Muscle layer of duodenum (tissue), 2 donors: ENCODE measurements at regions not wholly inside any gene's neighbourhood (a gene's known extent, or its start where the extent isn't known, plus 50 kb on each side); places are given as distances from the start of the nearest gene placed in this dataset.
"Not testable (repeated sequence)": the region's sequence is repeated elsewhere in the genome, so short reads cannot be mapped to it uniquely, and the experiment has no call there.

Experiments
- H3K27ac ChIP-seq: one replicate; pipeline ENCODE4 v1.7.0; 2013; ENCODE audit warnings: mild to moderate bottlenecking, low read length
- H3K27me3 ChIP-seq: one replicate; pipeline ENCODE4 v1.7.0; 2013; ENCODE audit warnings: low read depth, mild to moderate bottlenecking, control low read depth, low read length
- H3K36me3 ChIP-seq, 2 donors: one replicate each; pipeline ENCODE4 v1.7.0; 2013; ENCODE audit warnings: low read length in 2 of 2, control low read depth in 1 of 2, mild to moderate bottlenecking in 1 of 2; ENCODE audit not compliant: insufficient read depth in 2 of 2, control insufficient read depth in 1 of 2
- H3K4me1 ChIP-seq, 2 donors: one replicate each; pipeline ENCODE4 v1.7.0; 2013; ENCODE audit warnings: low read length in 2 of 2, mild to moderate bottlenecking in 2 of 2, control low read depth in 1 of 2, moderate library complexity in 1 of 2; ENCODE audit not compliant: insufficient read depth in 2 of 2, control insufficient read depth in 1 of 2
- H3K4me3 ChIP-seq, 2 donors: one replicate each; pipeline ENCODE4 v1.7.0; 2013; ENCODE audit warnings: low read length in 2 of 2, low read depth in 1 of 2, mild to moderate bottlenecking in 1 of 2
- H3K9me3 ChIP-seq, 2 donors: one replicate each; pipeline ENCODE4 v1.7.0; 2013; ENCODE audit warnings: low read length in 2 of 2, control low read depth in 1 of 2, mild to moderate bottlenecking in 1 of 2; ENCODE audit not compliant: control insufficient read depth in 1 of 2
- donor health status: healthy.

DNA sequence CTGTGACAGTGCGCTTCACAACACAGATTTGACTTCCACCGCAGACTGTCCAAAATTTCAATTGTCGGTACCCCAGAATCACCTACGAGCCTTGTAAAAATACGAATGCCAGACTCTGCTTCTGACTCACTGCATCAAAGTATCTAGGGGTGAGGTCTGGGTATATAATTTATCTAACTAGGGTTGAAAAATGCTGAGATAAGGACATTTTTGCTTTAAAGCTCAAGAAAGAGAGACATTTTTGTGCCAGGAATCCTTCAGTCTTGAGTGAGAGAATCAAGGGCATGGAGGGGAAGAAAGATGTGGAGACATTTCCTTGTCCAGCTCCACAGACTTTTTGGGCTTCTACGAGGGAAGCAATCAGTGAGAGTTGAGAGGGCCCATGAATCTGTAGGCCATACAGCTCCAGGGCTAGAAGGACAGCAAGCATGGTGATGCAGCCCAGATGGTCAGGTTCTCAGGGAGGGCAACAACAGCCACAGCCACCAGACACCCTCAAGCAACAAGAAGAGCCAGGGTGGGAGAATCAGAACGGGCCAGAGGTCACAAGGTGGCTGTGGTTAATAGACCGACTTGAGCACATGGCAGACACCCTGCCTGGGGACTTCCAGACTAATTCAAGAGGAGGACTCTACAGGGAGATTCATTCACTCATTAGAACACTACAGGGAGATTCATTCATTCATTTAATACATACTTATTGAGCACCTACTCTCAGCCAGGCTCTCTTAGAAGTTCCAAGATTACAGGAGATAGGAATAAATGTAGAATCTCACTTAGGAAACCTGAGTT, 211.1 kb upstream of the PRDM1 start:
- Histone ChIP-seq H3K27me3 (no peaks in the 10 kb centered on the region), H3K27ac (no peak overlapping the region), H3K9me3 (no peaks in the 10 kb centered on the region), H3K4me1 (no peaks in the 10 kb centered on the region), H3K36me3 (no peaks in the 10 kb centered on the region), H3K4me3 (no peak overlapping the region)

- Histone ChIP-seq H3K4me1 (peaks cover 0 to 4% of the 10 kb centered on the region in 2 donors), H3K27ac (no peak overlapping the region), H3K27me3 (no peaks in the 10 kb centered on the region), H3K9me3 (no peaks in the 10 kb centered on the region), H3K4me3 (no peak overlapping the region), H3K36me3 (no peaks in the 10 kb centered on the region)
Measured at GRCh38 chr6:105873799-105874198, 212.3 kb upstream of the PRDM1 start.

GRCh38 chr6:105873211-105873704, 212.9 kb upstream of the PRDM1 start:
- Histone ChIP-seq H3K27me3 (no peaks in the 10 kb centered on the region), H3K4me1 (peaks cover 0 to 4% of the 10 kb centered on the region in 2 donors), H3K36me3 (no peaks in the 10 kb centered on the region), H3K27ac (no peak overlapping the region), H3K4me3 (no peak overlapping the region), H3K9me3 (no peaks in the 10 kb centered on the region)

DNA sequence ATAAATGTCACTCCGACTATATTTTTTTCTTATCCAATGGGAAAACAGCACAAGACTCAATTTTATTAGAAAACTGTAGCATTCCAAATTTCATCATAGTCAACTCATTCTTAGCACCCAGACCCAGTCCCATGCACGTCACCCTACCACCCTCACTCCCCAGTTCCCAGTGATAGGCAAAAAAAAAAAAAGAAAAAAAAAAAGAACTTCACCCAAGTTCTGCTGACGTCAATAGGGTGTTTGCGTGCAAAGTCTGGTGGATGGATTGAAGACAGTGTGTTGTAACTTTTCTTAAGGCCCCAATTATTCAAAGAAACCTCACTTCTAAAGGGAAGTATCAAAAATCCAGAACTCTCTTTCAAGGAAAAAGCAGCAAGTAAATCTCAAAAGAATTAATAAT, 213.9 kb upstream of the PRDM1 start:
- Histone ChIP-seq H3K27me3 (no peaks in the 10 kb centered on the region), H3K4me1 (peaks cover 0 to 4% of the 10 kb centered on the region in 2 donors), H3K9me3 (no peaks in the 10 kb centered on the region), H3K4me3 (no peak overlapping the region), H3K36me3 (no peaks in the 10 kb centered on the region), H3K27ac (no peak overlapping the region)

DNA sequence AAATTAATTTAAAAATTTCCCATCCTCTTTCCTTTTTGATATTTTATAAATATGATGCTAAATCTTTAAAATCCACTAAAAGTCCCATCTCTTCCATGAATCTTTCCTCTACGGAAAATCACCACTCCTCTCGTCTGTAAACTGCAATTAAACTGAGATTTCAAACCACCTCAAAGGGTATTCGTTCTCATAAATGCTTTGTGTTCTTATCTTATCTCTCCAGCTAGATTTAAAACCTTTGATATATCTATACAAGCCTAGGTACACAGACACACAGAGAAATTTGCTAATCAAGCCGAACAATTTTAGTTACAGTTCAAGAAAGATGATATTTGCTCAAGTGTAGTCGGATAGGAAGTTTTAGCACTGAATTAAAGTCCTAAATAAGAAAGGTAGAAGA, 214.6 kb upstream of the PRDM1 start:
- no peaks in the 10 kb centered on the region for H3K36me3 ChIP-seq
- no peaks in the 10 kb centered on the region for H3K27me3 ChIP-seq
- H3K4me1 ChIP-seq: peaks cover 0 to 4% of the 10 kb centered on the region in 2 donors
- no peaks in the 10 kb centered on the region for H3K9me3 ChIP-seq
- no peak overlapping the region for H3K27ac ChIP-seq
- H3K4me3 ChIP-seq: no peak overlapping the region

DNA sequence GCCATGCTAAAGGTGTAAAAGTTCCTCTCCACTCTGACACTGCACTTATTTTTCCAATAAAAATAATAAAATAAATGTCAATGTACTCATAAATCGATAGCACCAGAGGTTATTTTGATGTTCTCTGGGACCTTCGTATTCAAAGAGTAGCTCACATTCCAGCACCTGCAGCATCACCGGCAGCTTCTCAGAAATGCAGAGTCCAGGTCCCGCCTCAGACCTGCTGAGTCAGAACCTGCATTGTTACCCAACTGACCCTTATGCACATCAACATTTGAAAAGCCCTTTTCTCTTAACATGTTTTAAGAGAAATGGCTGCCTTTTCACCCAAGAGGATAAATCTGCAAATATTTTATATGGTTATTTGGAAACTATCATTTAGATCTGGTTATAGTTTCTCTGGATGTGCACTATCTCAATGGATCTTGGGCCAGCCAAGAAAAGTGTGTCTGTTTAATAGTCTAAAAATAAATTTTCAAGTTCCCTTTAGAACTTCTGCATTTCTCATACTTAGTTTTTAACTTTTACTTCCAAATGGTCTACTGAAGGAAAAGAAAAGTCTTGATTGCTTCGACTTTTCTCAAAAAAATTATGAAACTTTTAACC, 216.2 kb upstream of the PRDM1 start:
- H3K4me1 ChIP-seq: peaks cover 0 to 4% of the 10 kb centered on the region in 2 donors
- H3K36me3 ChIP-seq: no peaks in the 10 kb centered on the region
- H3K9me3 ChIP-seq: no peaks in the 10 kb centered on the region
- no peak overlapping the region for H3K27ac ChIP-seq
- H3K4me3 ChIP-seq: no peak overlapping the region
- H3K27me3 ChIP-seq: no peaks in the 10 kb centered on the region

DNA sequence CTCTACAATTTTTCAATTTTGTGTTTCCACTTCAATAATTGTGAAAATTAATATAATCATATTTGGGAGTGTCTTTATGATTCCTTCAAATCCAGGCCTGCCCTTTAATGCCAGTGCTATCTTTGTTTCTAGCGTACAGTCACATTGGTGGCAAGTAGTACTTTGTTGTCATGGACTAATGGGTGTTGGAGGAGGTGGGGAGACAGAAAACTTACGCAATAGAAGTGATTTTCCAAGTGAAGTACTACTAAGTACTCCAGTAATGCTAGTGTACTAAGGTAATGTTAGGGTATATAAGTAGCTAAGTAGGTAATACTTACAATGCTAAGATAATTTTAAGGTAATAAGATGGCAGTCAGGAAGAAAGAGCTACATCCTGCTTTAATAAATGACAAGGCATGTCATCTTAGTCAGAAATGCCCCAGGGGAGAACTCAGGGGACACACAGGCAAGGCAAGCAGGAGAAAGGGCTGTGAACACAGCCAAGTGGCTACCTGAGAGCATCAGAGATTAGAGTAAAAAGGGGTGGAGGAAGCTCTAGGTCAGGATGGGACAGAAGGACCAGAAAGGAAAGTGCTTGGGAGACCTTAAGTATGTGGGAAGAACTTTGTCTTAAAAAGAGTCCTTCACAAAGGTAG, 217.2 kb upstream of the PRDM1 start:
- no peaks in the 10 kb centered on the region for H3K36me3 ChIP-seq
- no peak overlapping the region for H3K4me3 ChIP-seq
- no peak overlapping the region for H3K27ac ChIP-seq
- peaks cover 0 to 4% of the 10 kb centered on the region in 2 donors for H3K4me1 ChIP-seq
- H3K27me3 ChIP-seq: no peaks in the 10 kb centered on the region
- no peaks in the 10 kb centered on the region for H3K9me3 ChIP-seq

DNA sequence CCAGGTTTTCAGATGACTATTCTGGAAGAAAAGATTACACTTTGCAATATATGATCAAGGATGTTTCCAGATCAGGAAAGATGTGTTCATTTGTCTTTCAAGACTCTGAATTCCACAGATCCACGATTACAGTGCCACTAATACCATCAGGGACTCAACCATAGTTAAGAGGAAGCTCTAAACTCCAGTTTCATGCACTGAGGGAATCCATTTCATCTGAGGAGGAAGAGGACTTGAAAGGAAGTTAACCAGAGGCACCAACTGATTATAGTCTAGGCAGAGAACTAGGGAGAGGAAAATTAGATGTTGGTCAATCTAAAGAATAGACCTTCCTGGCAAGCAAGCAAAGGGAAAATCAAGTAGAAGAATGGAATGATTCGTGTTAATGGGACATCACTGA, 218.3 kb upstream of the PRDM1 start:
- no peak overlapping the region for H3K27ac ChIP-seq

GRCh38 chr6:105867277-105867676, 218.9 kb upstream of the PRDM1 start:
- Histone ChIP-seq H3K9me3 (no peaks in the 10 kb centered on the region), H3K27ac (no peak overlapping the region), H3K4me3 (no peak overlapping the region), H3K27me3 (no peaks in the 10 kb centered on the region), H3K36me3 (no peaks in the 10 kb centered on the region), H3K4me1 (peaks cover 0 to 4% of the 10 kb centered on the region in 2 donors)

More for the DNA sequence above, 218.3 kb upstream of the PRDM1 start:
- no peaks in the 10 kb centered on the region for H3K36me3 ChIP-seq
- H3K9me3 ChIP-seq: no peaks in the 10 kb centered on the region
- H3K4me1 ChIP-seq: peaks cover 0 to 4% of the 10 kb centered on the region in 2 donors
- H3K4me3 ChIP-seq: no peak overlapping the region
- H3K27me3 ChIP-seq: no peaks in the 10 kb centered on the region

GRCh38 chr6:105862936-105863607, 223.1 kb upstream of the PRDM1 start:
- Histone ChIP-seq H3K9me3 (no peaks in the 10 kb centered on the region), H3K4me1 (no peaks in the 10 kb centered on the region), H3K27ac (no peak overlapping the region), H3K36me3 (no peaks in the 10 kb centered on the region), H3K4me3 (no peak overlapping the region), H3K27me3 (no peaks in the 10 kb centered on the region)

DNA sequence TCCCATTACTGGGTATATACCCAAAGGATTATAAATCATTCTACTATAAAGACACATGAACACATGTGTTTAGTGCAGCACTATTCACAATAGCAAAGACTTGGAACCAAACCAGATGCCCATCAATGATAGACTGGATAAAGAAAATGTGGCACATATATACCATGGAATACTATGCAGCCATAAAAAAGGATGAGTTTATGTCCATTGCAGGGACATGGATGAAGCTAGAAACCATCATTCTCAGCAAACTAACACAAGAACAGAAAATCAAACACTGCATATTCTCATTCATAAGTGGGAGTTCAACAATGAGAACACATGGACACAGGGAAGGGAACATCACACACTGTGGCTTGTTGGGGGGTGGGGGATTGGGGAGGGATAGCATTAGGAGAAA, 225.2 kb upstream of the PRDM1 start:
- H3K9me3 ChIP-seq, H3K4me3 ChIP-seq, H3K27me3 ChIP-seq, H3K36me3 ChIP-seq, H3K4me1 ChIP-seq, H3K27ac ChIP-seq: not testable (repeated sequence)
